HCEC 1CT (cell line): ENCODE measurements at regions not wholly inside any gene's neighbourhood (a gene's known extent, or its start where the extent isn't known, plus 50 kb on each side); places are given as distances from the start of the nearest gene placed in this dataset.
"Not testable (repeated sequence)": the region's sequence is repeated elsewhere in the genome, so short reads cannot be mapped to it uniquely, and the experiment has no call there.

ENCODE experiments used
- DNase-seq: peaks from one replicate; pipeline ENCODE4 v3.0.0-alpha.2; 2017

DNA sequence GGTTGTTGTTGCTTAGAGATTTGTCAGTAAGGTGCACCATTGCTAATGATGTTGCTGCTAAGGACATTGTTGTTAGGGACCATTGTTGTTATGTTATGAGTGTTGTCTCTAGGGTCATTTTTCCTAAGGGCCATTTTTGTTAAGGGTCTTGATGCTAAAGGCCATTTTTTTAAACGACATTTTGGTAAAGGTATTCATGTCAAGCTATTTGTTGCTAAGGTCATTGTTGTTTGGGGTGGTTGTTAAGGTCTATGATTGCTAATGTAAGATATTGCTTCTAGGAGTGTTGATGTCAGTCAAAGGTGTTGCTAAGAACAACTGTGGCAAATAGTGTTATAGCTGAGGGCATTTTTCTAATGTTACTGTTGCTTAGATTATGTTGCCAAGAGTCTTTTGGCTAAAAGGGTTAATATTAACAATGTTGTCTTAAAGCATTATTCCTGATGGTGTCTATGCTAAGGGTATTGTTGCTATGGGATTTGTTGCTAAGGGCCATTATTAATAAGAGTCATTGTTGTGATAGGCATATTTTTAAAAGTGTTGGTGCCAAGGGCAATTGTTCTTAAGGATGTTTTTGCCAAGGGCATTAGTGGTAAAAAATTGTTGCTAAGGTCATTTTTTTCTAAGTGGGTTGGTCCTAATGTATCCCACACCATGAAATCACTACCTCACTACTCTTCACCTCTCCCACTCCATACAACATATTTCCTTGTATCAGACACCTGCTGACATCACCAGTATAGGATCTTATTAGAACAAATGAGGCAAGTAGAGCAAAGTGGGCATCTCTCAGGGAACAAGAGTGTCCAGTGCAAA, 56.2 kb downstream of the SPATA31A6 start:
- DNase-seq: not testable (repeated sequence)

DNA sequence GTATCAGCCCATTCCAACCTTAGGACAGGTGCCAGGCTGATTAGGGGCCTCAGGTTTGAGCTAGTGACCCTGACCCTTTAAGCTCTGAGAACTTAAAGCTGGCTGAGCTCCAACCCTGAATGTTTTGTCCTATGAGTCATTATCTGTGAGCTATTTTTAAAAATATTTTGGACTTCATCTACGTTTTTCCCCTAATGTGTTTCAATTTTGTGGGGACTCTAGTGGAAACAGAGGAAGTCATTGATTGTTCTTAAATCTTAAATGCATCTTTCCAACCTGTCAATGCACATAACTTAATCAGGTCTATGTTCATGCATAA, 56.8 kb downstream of the SPATA31A6 start:
- DNase-seq: not testable (repeated sequence)

DNA sequence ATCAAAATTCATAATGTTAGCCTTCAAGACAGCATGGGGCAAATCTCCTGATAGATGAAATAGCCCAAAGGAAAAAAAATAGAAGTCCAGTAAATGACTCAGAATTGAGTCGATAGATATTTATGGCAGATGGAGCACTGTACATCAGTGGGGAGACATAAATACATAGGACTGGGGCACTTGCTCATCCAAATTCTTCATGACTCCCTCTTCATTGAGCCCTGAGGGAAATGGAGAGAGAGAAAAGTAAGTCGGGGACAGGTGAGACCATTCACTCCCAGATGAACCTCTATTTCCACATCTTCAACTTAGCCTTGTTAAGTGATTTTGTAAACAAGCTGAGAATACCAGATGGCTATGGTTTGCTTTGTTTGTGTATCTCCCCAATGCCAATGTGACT, 59.8 kb downstream of the SPATA31A6 start:
- DNase-seq: not testable (repeated sequence)

DNA sequence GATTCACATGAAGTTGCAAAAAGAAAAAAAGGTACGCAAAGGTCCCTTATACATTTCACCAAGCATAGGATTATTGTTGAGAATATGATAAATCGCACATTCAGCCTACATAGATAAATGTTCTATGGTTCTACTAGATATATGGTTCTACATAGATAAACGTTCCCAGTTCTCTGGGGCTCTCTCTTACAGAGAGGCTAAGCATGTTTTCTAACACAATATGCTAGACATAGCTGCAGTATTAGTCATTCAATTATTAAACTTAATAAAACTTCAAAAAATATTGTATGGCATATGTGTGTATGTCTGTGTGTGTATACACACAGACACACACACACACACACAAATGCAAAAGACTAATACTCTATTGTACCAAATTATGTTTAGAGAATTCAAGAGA, 60.4 kb downstream of the SPATA31A6 start:
- DNase-seq: not testable (repeated sequence)

DNA sequence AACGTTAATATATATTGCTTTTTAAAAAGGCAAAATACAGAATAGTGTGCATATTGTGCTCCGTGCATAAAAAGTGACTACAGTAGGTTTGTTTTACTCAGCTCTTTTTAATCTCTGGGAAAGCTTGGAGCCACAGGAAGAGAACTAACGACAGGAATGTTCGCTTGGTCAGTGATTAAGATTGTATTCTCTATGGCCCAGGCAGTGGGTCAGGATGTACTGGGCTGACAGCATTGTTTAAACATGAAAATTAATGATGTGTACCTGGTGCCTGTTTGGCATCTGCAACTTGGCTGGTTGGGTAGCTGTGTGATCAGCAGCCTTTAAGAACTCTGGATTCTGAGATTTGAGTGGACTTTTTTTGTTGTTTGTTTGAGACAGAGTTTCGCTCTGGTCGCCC, 85.3 kb downstream of the SPATA31A6 start:
- not testable (repeated sequence) for DNase-seq

DNA sequence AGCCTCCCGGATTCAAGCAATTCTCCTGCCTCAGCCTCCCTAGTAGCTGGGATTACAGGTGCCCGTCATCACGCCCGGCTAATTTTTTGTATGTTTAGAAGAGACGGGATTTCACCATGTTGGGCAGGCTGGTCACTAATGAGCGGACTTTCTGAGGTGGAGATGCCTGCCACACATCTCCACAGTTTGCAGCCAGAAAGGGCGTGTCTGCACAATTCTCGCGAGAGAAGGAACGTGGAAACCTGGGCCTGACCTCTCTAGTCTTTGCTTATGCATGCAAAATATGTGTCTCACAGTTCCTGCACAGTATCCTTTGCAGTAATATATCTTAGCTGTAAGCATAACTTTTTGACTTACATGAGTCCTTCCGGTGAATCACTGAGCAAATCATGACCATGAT, 85.7 kb downstream of the SPATA31A6 start:
- not testable (repeated sequence) for DNase-seq

DNA sequence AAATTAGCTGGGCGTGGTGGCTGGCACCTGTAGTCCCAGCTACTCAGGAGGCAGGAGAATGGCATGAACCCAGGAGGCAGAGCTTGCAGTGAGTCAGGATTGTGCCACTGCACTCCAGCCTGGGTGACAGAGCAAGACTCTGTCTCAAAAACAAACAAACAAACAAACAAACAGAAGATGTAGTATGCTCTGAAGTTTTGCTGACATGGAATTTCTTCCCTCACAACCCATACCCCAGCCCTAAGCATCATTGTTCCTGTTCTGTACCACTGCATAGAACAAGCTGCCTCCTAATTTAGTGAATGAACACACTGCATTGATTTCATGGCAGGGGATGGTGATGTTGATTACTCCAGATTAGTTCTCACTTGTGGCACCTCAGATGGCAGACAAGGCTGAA, 89.7 kb downstream of the SPATA31A6 start:
- DNase-seq: not testable (repeated sequence)

DNA sequence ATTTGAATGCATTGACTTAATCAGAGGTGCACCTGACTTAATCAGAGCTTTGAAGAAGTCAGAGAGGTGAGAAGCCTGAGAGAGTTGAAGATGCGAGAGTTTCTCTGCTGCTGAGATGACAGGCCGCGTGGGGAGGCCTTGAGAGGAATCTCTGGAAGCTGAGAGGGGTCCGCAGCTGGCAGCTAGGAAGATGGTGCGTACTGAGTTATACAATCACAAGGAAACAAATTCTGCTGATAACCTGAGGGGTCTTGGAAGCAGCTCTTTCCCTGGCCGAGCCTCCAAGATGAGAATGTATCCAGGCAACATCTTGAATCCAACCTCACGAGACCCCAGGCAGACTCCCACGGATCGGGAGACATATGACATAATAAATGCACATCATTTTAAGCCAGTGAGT, 91.7 kb downstream of the SPATA31A6 start:
- DNase-seq: no peak

DNA sequence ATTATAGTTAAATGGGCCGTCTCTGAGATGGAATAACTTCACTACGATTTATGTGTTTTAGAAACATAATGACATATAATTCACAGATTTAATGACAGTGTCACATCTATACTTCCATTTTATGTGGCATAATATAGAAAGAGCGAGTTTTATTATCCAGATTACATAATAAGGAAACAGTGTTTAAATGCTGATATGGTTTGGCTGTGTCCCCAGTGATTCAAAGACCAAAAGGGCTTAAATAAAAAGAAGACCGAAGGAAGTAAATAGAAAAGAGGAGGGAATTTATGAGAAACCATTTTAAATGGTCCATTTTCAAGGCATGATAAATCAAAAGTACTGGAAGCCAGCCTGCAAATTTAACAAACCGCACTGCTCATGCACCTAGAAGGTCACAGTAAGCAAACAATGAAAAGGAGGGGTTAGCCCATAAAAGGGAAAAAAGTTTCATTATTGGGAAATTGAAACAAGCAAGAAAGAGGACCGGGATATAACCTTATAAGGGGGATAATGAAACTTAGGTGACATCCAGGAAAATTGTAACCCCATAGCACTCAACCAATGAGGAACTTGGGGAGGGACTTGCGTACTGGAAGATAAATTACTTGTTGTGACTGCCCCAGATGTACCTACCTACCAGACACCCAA, 99.2 kb downstream of the SPATA31A6 start:
- DNase-seq: not testable (repeated sequence)

DNA sequence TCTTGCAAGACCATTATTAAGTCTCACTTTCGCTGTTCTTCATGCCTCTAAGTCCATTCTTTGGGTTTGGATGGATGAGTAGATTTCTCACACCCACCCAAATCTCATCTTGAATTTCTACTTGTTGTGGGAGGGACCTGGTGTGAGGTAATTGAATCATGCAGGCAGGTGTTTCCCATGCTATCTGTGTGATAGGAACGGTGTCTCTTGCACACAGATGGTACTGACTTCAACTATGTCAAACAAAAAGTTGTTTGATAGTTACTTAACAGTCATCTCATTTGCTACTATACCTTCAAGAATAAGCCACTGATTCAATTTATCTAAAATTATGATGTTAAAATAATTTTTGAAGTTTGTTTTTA, 99.7 kb downstream of the SPATA31A6 start:
- not testable (repeated sequence) for DNase-seq

DNA sequence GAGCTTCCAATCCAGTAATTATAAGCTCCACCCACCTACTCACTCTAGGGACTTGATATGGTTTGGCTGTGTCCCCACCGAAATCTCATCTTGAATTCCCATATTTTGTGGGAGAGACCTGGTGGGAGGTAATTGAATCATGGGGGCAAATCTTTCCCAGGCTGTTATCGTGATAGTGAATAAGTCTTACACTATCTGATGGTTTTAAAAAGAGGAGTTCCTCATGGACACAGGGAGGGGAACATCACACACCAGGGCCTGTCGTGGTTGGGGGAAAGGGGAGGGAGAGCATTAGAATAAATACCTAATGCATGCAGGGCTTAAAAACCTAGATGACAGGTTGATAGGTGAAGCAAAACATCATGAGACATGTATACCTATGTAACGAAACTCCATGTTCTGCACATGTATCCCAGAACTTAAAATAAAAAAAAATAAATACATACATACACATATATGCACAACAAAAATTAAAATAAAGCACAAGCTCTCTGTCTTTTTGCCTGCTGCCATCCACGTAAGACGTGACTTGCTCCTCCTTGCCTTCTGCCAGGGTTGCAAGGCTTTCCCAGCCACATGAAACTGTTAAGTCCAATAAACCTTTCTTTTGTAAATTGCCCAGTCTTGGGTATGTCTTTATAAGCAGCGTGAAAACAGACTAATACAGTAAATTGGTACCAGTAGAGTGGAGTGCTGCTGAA, 102.8 kb downstream of the SPATA31A6 start:
- DNase-seq: not testable (repeated sequence)

DNA sequence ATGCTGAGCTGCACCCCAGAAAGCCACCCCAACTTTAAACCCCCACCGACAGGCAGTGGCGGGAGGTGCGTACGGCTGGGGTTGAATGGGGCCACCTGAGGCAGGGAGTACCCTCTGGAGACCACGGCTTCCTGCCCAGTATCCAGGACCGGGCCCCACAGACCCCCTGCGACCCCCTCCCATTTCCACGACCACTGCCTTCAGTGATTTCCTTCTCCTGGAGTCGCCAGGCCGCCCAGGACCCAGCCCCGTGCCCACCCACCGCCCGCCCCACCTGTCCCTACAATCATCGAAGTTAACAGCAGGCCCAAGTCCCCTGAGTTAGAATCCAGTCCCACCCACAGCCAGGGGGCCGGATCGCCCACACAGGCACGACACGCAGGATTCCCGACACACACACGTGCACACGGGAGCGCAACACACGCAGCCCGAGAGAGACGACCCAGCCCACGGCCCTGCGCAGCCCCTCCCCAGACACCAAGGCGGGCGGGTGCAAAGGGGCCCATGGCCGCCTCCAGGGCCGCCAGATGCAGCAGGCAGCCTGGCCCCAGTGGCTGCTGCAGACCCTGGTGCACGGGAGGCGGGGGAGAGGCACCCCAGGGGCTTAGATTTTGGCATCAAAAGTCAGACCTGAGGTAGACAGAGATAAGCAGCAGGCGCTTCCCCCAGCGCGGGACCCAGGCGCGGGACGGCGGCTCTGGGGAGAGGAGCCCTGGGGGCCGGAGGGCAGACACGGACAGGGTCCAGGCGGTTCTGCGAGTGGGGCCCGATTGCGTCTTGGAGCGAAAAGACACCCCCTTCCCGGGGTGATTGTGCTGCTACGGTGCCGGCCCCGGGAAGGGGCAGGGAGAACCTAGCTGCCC, 104.8 kb downstream of the SPATA31A6 start:
- not testable (repeated sequence) for DNase-seq

DNA sequence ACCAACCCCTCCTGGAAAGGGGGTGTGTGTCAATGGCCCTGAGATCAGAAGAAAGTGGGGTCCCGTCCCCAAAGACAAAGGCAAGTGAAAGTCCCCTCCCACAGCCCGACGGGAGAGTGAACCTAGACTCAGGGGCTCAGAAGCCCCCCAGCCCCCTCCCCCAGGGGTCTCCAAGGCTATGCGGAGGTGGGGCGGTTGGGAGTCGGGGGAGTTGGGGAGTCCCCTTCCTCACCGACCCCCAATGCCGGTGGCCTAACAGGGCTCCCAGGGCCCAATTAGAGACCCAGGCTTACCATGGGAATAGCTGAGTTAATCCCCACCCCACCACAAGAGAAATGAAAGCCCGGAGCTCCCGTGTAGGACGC, 105.4 kb downstream of the SPATA31A6 start:
- DNase-seq: not testable (repeated sequence)

DNA sequence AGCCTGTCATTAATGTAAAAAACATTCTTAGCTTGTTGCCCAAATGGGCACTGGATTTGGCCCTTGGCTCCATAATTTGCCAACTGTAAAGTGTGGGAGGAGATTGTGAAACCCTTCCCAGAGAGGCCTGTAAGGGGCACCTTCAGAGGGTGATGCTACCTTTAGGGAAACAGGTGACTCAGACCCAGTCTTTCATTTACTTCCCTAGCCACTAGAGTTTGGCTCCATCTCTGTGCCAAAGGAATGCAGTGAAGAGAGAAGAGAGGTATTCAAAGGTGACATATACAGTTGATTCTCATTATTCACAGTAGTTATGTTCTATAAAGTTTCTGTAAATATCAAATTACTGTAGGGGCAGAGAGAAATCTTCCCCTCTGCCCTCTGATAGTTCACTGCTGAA, 116.7 kb downstream of the SPATA31A6 start:
- DNase-seq: not testable (repeated sequence)

DNA sequence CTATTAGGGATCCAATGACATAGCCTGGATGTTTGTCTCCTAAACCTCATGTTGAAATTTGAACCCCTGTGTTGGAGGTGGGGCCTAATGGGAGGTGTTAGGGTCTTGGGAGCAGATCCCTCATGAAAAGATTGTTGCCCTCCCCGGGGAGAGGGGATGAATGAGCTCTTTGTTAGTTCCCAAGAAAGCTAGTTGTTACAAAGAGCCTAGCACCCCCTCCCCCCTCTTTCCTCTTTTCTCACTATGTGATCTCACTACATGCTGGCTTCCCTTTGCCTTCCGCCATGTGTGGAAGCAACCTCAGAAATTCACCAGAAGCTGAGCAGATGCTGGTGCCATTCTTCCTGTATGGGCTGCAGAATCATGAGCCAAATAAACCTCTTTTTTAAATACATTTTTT, 123.2 kb downstream of the SPATA31A6 start:
- not testable (repeated sequence) for DNase-seq

DNA sequence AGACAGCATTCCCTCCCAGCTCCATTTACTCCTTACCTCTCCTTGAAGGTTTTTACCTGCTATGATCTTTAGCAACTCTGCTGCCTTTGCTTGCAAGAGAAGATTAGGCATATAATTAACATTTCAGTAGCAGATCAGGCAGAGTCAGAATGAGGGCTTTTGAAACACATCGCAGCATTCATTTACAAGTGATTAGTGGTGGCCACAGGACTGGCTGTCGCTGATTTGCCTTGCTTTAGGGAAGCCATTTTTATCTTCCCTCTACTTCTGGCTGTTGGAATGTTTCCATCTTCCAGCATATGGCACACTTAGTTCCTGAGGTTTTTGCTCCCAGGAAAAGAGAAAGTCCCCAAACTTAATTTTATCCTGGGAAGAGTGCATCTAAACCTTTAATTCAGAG, 124.0 kb downstream of the SPATA31A6 start:
- not testable (repeated sequence) for DNase-seq

DNA sequence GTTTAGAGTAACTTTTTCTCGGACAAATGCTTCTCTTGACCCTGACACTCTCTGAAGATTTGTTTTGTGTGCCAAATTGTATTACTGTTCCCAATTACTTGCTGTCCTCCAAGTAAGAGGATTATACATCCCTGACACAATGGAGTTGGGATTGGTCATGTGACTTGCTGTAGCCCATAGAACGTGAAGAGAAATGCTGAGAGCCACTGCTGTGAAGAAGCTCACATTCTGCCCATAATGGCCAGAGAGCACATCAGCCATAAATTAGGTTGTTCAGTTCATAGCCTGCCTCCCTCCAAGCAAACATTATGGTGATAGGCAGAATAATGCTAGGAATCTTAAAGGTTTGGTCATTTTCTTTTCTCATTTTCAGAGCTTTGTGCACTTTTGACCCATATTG, 127.5 kb downstream of the SPATA31A6 start:
- not testable (repeated sequence) for DNase-seq

DNA sequence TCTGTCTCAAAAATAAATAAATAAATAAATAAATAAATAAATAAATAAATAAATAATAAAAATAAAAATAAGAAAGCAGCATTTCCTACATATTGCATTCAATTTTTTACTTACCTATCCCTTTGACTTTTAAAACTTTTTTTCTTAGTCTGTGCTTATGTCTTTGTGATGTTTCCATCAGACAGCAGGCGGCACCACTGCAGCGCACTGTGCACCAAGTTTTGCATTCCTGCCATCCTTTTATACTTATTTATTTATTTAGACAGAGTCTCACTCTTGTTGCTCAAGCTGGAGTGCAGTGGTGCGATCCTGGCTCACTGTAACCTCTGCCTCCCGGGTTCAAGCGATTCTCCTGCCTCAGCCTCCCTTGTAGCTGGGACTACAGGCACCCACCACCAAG, 132.6 kb downstream of the SPATA31A6 start:
- DNase-seq: not testable (repeated sequence)

DNA sequence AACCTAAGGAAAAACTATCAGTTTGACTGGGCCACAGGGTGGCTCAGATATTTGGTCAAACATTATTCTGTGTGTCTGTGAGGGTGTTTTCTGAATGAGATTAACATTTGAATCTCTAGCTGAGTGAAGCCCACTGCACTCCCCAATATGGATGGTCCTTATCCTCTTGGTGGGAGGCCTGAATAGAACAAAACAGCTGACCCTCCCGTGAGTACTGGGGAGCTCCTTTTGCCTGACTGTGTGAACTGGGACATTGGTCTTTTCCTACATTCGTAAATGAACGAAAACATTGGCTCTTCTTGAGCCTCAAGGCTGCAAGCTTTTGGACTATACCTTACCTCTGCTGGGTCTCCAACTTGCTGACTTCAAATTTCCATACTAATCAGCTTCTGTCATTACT, 134.2 kb downstream of the SPATA31A6 start:
- DNase-seq: not testable (repeated sequence)

DNA sequence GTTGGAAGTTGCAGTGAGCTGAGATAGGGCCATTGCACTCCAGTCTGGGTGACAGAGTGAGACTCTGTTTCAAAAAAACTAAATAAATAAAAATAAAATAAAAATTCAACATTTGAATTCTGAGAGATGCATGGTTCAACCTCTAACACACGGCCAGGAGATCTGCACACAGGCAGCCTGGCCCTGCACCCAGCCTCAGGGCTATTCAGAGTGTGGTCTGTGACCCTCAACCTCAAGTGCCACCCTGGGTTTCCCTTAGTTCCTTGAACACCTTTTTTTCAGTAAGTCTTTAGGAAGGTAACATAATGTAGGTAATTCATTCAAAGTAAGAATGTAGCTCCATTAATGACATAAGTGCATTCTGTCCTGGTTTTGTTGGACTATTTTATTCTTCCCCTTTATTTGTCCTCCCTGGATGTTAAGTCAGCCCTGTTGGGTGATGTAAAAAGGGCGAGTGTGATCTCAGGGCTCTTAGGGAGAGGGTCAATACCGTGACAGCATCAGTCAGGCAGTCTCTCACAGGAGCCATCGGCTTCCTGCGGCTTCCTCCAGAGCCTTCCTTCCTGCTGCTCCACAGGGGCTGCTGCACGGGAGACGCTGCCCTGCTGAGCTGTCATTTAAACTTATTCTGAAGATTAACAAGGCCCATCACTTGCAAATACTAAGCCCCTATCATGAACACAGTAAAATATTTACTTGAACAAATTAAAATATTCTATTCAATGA, 139.8 kb downstream of the SPATA31A6 start:
- DNase-seq: not testable (repeated sequence)

DNA sequence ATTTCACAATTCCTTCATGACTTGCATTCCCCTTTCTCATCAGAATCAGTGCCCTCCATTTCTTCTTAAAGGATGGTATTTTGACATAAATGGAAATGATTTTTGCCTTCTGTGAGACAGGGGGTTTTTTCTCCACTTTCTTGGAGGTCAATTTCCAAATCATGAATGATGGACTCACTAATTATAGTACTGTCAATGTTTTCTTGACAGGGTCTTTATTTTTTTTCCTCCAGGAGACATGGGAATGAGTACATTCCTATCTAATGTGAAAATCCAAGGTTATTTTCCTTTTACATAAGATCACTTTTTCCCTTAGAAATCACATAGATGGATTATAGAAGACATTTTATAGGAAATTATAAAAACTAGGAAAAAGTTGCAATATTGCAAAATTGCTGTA, 141.7 kb downstream of the SPATA31A6 start:
- not testable (repeated sequence) for DNase-seq

DNA sequence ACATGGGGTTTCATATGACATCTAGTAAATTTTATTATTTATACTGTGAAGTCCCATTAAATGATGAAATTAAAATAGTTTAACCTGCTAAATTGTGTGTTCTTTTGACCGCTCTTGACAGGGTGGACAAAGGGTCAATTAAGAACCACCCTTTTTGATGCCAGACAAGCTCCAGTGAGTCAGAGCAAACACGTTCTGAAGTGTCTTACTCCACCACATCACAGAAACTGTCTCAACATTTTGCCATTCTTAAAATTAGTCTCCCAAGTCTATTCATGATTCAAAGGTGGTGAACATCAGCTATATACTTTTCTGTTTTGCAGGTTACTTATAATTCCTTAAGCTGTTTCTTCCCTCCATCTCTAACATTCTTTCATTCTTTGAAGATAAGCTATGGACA, 142.1 kb downstream of the SPATA31A6 start:
- DNase-seq: not testable (repeated sequence)
